KMS-11 (cell line): ENCODE measurements at regions not wholly inside any gene's neighbourhood (a gene's known extent, or its start where the extent isn't known, plus 50 kb on each side); places are given as distances from the start of the nearest gene placed in this dataset.

ENCODE experiments used
- H2AFZ ChIP-seq: fragments of 200-600 bp; sonication (generic); 2 replicates; pipeline ENCODE4 v1.6.1; 2016; ENCODE audit warnings: antibody characterized with exemption, mixed run types, low read depth
- H3K27ac ChIP-seq: fragments of 200-600 bp; sonication (generic); 2 replicates; pipeline ENCODE4 v1.6.1; 2016; ENCODE audit warnings: mild to moderate bottlenecking, mixed run types
- H3K27me3 ChIP-seq: fragments of 200-600 bp; sonication (generic); 2 replicates; pipeline ENCODE4 v1.6.1; 2017; ENCODE audit warnings: mild to moderate bottlenecking, low read depth, mixed run types, moderate library complexity; ENCODE audit not compliant: insufficient read depth
- H3K36me3 ChIP-seq: fragments of 200-600 bp; sonication (generic); 2 replicates; pipeline ENCODE4 v1.6.1; 2017; ENCODE audit warnings: mild to moderate bottlenecking, mixed run types; ENCODE audit not compliant: insufficient read depth
- H3K4me1 ChIP-seq: fragments of 200-600 bp; sonication (generic); 2 replicates; pipeline ENCODE4 v1.6.1; 2016; ENCODE audit warnings: mild to moderate bottlenecking, low read depth, mixed run types; ENCODE audit not compliant: poor library complexity, severe bottlenecking
- H3K4me2 ChIP-seq: fragments of 200-600 bp; sonication (generic); 2 replicates; pipeline ENCODE4 v1.7.0; 2016; ENCODE audit warnings: mild to moderate bottlenecking, mixed run types
- H3K4me3 ChIP-seq: fragments of 200-600 bp; sonication (generic); IDR thresholded peaks from 2 replicates; pipeline ENCODE4 v1.6.1; 2017; ENCODE audit warnings: low read depth, low read length, mixed read lengths; ENCODE audit not compliant: insufficient read depth
- H3K79me2 ChIP-seq: fragments of 200-600 bp; sonication (generic); 2 replicates; pipeline ENCODE4 v1.6.1; 2016; ENCODE audit warnings: low read depth, mixed run types; ENCODE audit not compliant: insufficient read depth
- H3K9ac ChIP-seq: fragments of 200-600 bp; sonication (generic); 2 replicates; pipeline ENCODE4 v1.6.1; 2016; ENCODE audit warnings: mild to moderate bottlenecking, mixed run types
- H4K20me1 ChIP-seq: fragments of 200-600 bp; sonication (generic); 2 replicates; pipeline ENCODE4 v1.6.1; 2016; ENCODE audit warnings: mild to moderate bottlenecking, mixed run types; ENCODE audit not compliant: insufficient read depth
- TF ChIP-seq, protein P1 (sequence below): fragments of 200-600 bp; sonication (generic); conservative IDR thresholded peaks from 2 replicates; pipeline ENCODE4 v1.6.1; 2017; ENCODE audit warnings: low read depth, mild to moderate bottlenecking, antibody characterized with exemption, low read length, moderate library complexity, mixed read lengths

DNA sequence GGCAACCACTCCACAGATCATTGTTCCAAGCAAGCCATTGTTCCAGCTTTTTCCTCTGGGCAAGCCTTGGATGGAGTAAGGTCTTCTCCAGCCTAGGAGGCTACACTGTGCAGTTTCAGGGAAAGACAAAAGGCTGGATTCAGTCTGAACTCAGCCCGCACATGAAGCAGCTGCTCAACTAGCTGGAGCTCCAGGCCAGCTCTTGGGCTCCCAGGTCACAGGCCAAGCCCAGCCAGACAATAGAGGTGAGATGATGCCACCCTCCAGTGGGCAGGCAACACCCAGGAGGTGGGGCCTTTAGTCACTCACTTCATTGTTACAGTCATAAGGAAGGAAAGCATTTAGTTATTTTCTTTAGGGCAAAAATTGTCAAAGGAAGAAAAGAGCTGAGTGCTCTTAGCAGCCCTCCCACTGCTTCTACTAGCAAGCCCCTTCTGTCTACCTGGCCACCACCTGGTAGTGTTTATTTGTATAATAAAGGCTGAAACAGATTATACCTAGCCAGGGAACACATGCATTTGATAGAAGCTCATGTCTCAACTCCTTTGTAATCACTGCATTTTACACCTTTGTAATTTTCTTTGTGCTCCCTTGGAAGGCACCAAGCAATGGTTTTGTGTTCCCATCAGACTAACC, 253.4 kb downstream of the WDR11 start:
- H3K9ac ChIP-seq: no peak overlapping the region
- no peak overlapping the region for H2AFZ ChIP-seq
- TF ChIP-seq, protein P1, sequence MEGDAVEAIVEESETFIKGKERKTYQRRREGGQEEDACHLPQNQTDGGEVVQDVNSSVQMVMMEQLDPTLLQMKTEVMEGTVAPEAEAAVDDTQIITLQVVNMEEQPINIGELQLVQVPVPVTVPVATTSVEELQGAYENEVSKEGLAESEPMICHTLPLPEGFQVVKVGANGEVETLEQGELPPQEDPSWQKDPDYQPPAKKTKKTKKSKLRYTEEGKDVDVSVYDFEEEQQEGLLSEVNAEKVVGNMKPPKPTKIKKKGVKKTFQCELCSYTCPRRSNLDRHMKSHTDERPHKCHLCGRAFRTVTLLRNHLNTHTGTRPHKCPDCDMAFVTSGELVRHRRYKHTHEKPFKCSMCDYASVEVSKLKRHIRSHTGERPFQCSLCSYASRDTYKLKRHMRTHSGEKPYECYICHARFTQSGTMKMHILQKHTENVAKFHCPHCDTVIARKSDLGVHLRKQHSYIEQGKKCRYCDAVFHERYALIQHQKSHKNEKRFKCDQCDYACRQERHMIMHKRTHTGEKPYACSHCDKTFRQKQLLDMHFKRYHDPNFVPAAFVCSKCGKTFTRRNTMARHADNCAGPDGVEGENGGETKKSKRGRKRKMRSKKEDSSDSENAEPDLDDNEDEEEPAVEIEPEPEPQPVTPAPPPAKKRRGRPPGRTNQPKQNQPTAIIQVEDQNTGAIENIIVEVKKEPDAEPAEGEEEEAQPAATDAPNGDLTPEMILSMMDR: no peak
- H3K4me2 ChIP-seq: no peak overlapping the region
- no peaks in the 10 kb centered on the region for H4K20me1 ChIP-seq
- H3K36me3 ChIP-seq: no peaks in the 10 kb centered on the region
- no peaks in the 10 kb centered on the region for H3K27me3 ChIP-seq
- H3K79me2 ChIP-seq: no peaks in the 10 kb centered on the region
- H3K4me1 ChIP-seq: no peaks in the 10 kb centered on the region
- no peak overlapping the region for H3K4me3 ChIP-seq
- H3K27ac ChIP-seq: no peak overlapping the region

DNA sequence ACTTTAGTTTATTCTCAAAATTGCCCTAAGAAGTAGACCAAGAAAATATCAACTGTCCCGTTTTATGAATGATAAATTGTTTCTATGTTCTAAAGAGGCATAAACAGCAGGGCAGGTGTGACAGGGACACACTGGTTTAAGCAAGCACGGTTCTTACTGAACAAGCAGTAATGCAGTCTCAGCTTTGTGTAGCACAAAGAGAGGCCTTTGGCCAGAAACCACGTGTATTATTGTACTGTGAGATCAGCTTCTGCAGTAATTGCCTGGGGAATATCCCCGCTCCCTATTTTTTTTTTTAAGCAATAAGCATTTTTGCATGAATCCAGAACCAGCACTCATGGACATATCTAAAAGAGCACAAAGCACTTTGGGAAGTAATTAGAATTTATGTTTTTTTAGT, 255.4 kb downstream of the WDR11 start:
- Histone ChIP-seq H4K20me1 (no peaks in the 10 kb centered on the region), H3K27ac (no peak overlapping the region), H3K4me1 (no peaks in the 10 kb centered on the region), H3K36me3 (no peaks in the 10 kb centered on the region), H3K27me3 (no peaks in the 10 kb centered on the region), H3K9ac (no peak overlapping the region), H2AFZ (no peak overlapping the region), H3K4me3 (no peak overlapping the region), H3K79me2 (no peaks in the 10 kb centered on the region), H3K4me2 (no peak overlapping the region)
- TF ChIP-seq, protein P1: no peak

DNA sequence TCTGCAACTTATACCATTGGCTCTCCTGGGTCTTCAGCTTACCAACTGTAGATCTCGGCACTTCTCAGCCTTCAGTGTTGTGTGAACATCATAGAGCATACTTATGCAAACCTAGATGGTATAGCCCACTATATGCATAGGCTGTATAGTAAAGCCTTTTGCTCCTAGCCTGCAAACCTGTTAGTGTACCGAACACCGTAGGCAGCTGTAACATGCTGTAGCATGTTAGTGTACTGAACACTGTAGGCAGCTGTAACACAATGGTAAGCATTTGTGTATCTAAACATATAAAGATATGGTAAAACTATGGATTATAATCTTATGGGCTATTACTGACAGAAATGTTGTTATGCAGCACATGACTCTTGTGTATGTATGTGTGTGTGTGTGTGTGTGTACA, 256.9 kb downstream of the WDR11 start:
- H3K27ac ChIP-seq: no peak overlapping the region
- H4K20me1 ChIP-seq: no peaks in the 10 kb centered on the region
- no peak overlapping the region for H3K9ac ChIP-seq
- TF ChIP-seq, protein P1: no peak
- no peak overlapping the region for H2AFZ ChIP-seq
- no peaks in the 10 kb centered on the region for H3K79me2 ChIP-seq
- no peak overlapping the region for H3K4me2 ChIP-seq
- no peaks in the 10 kb centered on the region for H3K27me3 ChIP-seq
- H3K4me1 ChIP-seq: no peaks in the 10 kb centered on the region
- H3K4me3 ChIP-seq: no peak overlapping the region
- H3K36me3 ChIP-seq: no peaks in the 10 kb centered on the region

DNA sequence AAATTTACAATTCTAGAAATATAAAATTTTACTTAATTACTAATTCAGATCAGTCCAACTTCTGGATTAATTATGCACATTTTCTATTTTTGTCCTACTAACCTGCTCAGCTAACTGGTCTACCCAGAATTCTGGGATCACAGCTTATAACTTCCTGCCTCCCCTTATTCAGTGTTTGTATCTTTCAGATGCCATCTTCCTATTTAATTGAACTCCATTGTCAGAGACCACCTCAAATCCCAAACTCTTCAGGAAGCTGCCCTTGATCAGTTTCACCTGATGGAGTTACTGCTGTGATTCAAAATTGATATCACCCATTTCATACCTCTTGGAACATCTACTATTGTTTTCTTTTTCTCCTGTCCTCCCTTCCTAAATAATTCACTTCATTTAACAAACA, 259.2 kb downstream of the WDR11 start:
- TF ChIP-seq, protein P1: no peak
- Histone ChIP-seq H3K27ac (no peak overlapping the region), H3K79me2 (no peaks in the 10 kb centered on the region), H3K36me3 (no peaks in the 10 kb centered on the region), H3K9ac (no peak overlapping the region), H3K27me3 (no peaks in the 10 kb centered on the region), H3K4me2 (no peak overlapping the region), H3K4me3 (no peak overlapping the region), H4K20me1 (no peaks in the 10 kb centered on the region), H2AFZ (no peak overlapping the region), H3K4me1 (no peaks in the 10 kb centered on the region)
